GM10248 (cell line): ENCODE measurements at regions not wholly inside any gene's neighbourhood (a gene's known extent, or its start where the extent isn't known, plus 50 kb on each side); places are given as distances from the start of the nearest gene placed in this dataset.
"Not testable (repeated sequence)": the region's sequence is repeated elsewhere in the genome, so short reads cannot be mapped to it uniquely, and the experiment has no call there.

Experiments used
- CTCF ChIA-PET: fragments of 300-600 bp; sonication (Branson Sonifier 250); formaldehyde crosslinking; extraction: SDS; loops from one replicate; lab custom pipeline; 2021; ENCODE audit warnings: antibody characterized with exemption; lab: Yijun Ruan, JAX
- POLR2A ChIA-PET: fragments of 350-650 bp; sonication (Branson Sonifier 250); formaldehyde crosslinking; extraction: SDS; loops from one replicate; lab custom pipeline; 2020; ENCODE audit warnings: antibody characterized with exemption; lab: Yijun Ruan, JAX
- DNase-seq: peaks from one replicate; pipeline ENCODE4 v3.0.0; 2012; ENCODE audit errors: extremely low spot score
- CTCF ChIP-seq: IDR thresholded peaks from 2 replicates; pipeline ENCODE4 v1.5.1; 2012; ENCODE audit warnings: mild to moderate bottlenecking, low read depth; ENCODE audit errors: extremely low read depth, missing control alignments, control extremely low read depth

- no peak for DNase-seq
- ChIA-PET POLR2A (no interaction called here), CTCF (no interaction called here)
- no peak for TF ChIP-seq CTCF
Observed at GRCh38 chr13:22846551-22846950, 334.2 kb upstream of the SGCG start.

- no peak for DNase-seq
- TF ChIP-seq CTCF, result no peak
- ChIA-PET CTCF (interaction anchor here (0.8 to 1.5 kb wide), 4 partner anchors 8 to 47 kb away, joined by 3 read pairs; no protein-coding TSS in a partner anchor), POLR2A (no interaction called here)
Observed at GRCh38 chr13:22848539-22849052, 332.2 kb upstream of the SGCG start.

- CTCF ChIA-PET, result no interaction called here
- TF ChIP-seq CTCF, result no peak
- POLR2A ChIA-PET, result no interaction called here
- no peak for DNase-seq
Observed at GRCh38 chr13:22855926-22856325, 324.9 kb upstream of the SGCG start.

- DNase-seq, POLR2A ChIA-PET, CTCF ChIA-PET: not testable (repeated sequence)
Observed at GRCh38 chr13:22858980-22859379, 321.8 kb upstream of the SGCG start.

GRCh38 chr13:22859411-22859810 is 321.4 kb upstream of the SGCG start:
- POLR2A ChIA-PET, CTCF ChIA-PET, DNase-seq: not testable (repeated sequence)

GRCh38 chr13:22861958-22862466 is 318.8 kb upstream of the SGCG start:
- DNase-seq, result no peak
- ChIA-PET POLR2A (no interaction called here), CTCF (no interaction called here)
- TF ChIP-seq CTCF, result no peak

- TF ChIP-seq CTCF, result no peak
- DNase-seq, result no peak
- ChIA-PET POLR2A (no interaction called here), CTCF (interaction anchor here (1.4 kb wide), 1 partner anchor 24 kb away, joined by 4 read pairs; no protein-coding TSS in a partner anchor)
Observed at GRCh38 chr13:22862478-22862877, 318.3 kb upstream of the SGCG start.

GRCh38 chr13:22866221-22866620 is 314.6 kb upstream of the SGCG start:
- TF ChIP-seq CTCF, result no peak
- CTCF ChIA-PET, result no interaction called here
- no peak for DNase-seq
- POLR2A ChIA-PET, result no interaction called here
